Liver (tissue), 3 donors: ENCODE measurements at regions not wholly inside any gene's neighbourhood (a gene's known extent, or its start where the extent isn't known, plus 50 kb on each side); places are given as distances from the start of the nearest gene placed in this dataset.

ENCODE experiments used
- ATF3 ChIP-seq: IDR thresholded peaks from 2 replicates; pipeline ENCODE4 v1.6.1; 2016; ENCODE audit warnings: antibody characterized with exemption
- CTCF ChIP-seq: fragments of 150-350 bp; IDR thresholded peaks from 2 replicates; pipeline ENCODE4 v1.5.1; 2017; ENCODE audit warnings: improper control_type of control experiment, low read depth, low read length; ENCODE audit not compliant: missing input control
- EGR1 ChIP-seq, 2 donors: IDR thresholded peaks; 2 replicates each; pipeline ENCODE4 v1.6.1; 2016 to 2018; ENCODE audit warnings: antibody characterized with exemption in 2 of 2, low read depth in 2 of 2
- FOXA1 ChIP-seq: IDR thresholded peaks from 2 replicates; pipeline ENCODE4 v1.6.1; 2016; ENCODE audit warnings: antibody characterized with exemption
- GABPA ChIP-seq, 2 donors: IDR thresholded peaks in 1 of 2; conservative IDR thresholded peaks in 1 of 2; 2 replicates each; pipeline ENCODE4 v1.6.1; 2016; ENCODE audit warnings: antibody characterized with exemption in 2 of 2, mild to moderate bottlenecking in 1 of 2, moderate library complexity in 1 of 2
- JUND ChIP-seq, 2 donors: IDR thresholded peaks; 2 replicates each; pipeline ENCODE4 v1.6.1; 2016; ENCODE audit warnings: antibody characterized with exemption in 2 of 2
- MAX ChIP-seq: IDR thresholded peaks from 2 replicates; pipeline ENCODE4 v1.6.1; 2016; ENCODE audit warnings: antibody characterized with exemption
- NR2F2 ChIP-seq: IDR thresholded peaks from 2 replicates; pipeline ENCODE4 v1.6.1; 2016; ENCODE audit warnings: antibody characterized with exemption
- RAD21 ChIP-seq, 2 donors: IDR thresholded peaks; 2 replicates each; pipeline ENCODE4 v1.6.1; 2016; ENCODE audit warnings: antibody characterized with exemption in 2 of 2, mild to moderate bottlenecking in 2 of 2
- REST ChIP-seq: IDR thresholded peaks from 2 replicates; pipeline ENCODE4 v1.6.1; 2016; ENCODE audit warnings: antibody characterized with exemption, mild to moderate bottlenecking
- SP1 ChIP-seq: IDR thresholded peaks from 2 replicates; pipeline ENCODE4 v1.6.1; 2018; ENCODE audit warnings: antibody characterized with exemption, mild to moderate bottlenecking
- TAF1 ChIP-seq: conservative IDR thresholded peaks from 2 replicates; pipeline ENCODE4 v1.6.1; 2016; ENCODE audit warnings: antibody characterized with exemption, mild to moderate bottlenecking
- ZBTB33 ChIP-seq: IDR thresholded peaks from 2 replicates; pipeline ENCODE4 v1.6.1; 2016; ENCODE audit warnings: antibody characterized with exemption
- donor health status: healthy.
- donor health status: healthy.

- TF ChIP-seq CTCF (no peak), ATF3 (no peak), EGR1 (IDR thresholded peaks at IDR 0.05; ENCODE audit: low read depth in 2 of 2) (no peak), NR2F2 (no peak), ZBTB33 (no peak), JUND (IDR thresholded peaks at IDR 0.05) (no peak), RAD21 (IDR thresholded peaks at IDR 0.05) (no peak), SP1 (no peak), GABPA (IDR thresholded peaks at IDR 0.05 in 1 of 2, conservative IDR thresholded peaks at IDR 0.05 in 1 of 2) (no peak), TAF1 (no peak), MAX (no peak), FOXA1 (no peak), REST (no peak)
Observed at GRCh38 chr9:105055917-105056316, 128.0 kb upstream of the ABCA1 start.
